Endothelial cell (in vitro differentiated cells): ENCODE measurements at regions not wholly inside any gene's neighbourhood (a gene's known extent, or its start where the extent isn't known, plus 50 kb on each side); places are given as distances from the start of the nearest gene placed in this dataset.

Experiments
- DNase-seq: peaks from one replicate; pipeline ENCODE4 v3.0.0; 2021; ENCODE audit warnings: low spot score
- H3K27ac Mint-ChIP-seq: one replicate; pipeline ENCODE4 v1.8.0; 2021; ENCODE audit warnings: mixed read lengths, inconsistent platforms; ENCODE audit not compliant: unreplicated experiment
- H3K27me3 Mint-ChIP-seq: one replicate; pipeline ENCODE4 v1.8.0; 2021; ENCODE audit warnings: mild to moderate bottlenecking, moderate library complexity, mixed read lengths, inconsistent platforms; ENCODE audit not compliant: unreplicated experiment
- H3K36me3 Mint-ChIP-seq: one replicate; pipeline ENCODE4 v1.8.0; 2021; ENCODE audit warnings: mild to moderate bottlenecking, low read depth, mixed read lengths, inconsistent platforms; ENCODE audit not compliant: unreplicated experiment
- H3K4me1 Mint-ChIP-seq: one replicate; pipeline ENCODE4 v1.8.0; 2021; ENCODE audit warnings: mild to moderate bottlenecking, mixed read lengths, inconsistent platforms; ENCODE audit not compliant: unreplicated experiment
- H3K4me3 Mint-ChIP-seq: one replicate; pipeline ENCODE4 v1.8.0; 2021; ENCODE audit warnings: mild to moderate bottlenecking, mixed read lengths, inconsistent platforms; ENCODE audit not compliant: unreplicated experiment
- H3K9me3 Mint-ChIP-seq: one replicate; pipeline ENCODE4 v1.8.0; 2021; ENCODE audit warnings: mixed read lengths, inconsistent platforms; ENCODE audit not compliant: unreplicated experiment
- CTCF ChIP-seq: fragments of 200-600 bp; sonication (generic); IDR thresholded peaks from one replicate; pipeline ENCODE4 v1.5.0; 2021; ENCODE audit warnings: antibody characterized with exemption; ENCODE audit not compliant: unreplicated experiment

GRCh38 chr16:50880926-50881325, 139.0 kb downstream of the CYLD start:
- Mint-ChIP-seq H3K9me3 (no peaks in the 10 kb centered on the region), H3K27me3 (peaks cover 5% of the 10 kb centered on the region), H3K36me3 (no peaks in the 10 kb centered on the region), H3K4me3 (no peak overlapping the region), H3K27ac (no peak overlapping the region), H3K4me1 (no peaks in the 10 kb centered on the region)
- no peak for DNase-seq
- TF ChIP-seq CTCF: no peak

- no peak overlapping the region for H3K27ac Mint-ChIP-seq
- H3K4me1 Mint-ChIP-seq: no peaks in the 10 kb centered on the region
- no peak overlapping the region for H3K4me3 Mint-ChIP-seq
- peaks cover 5% of the 10 kb centered on the region for H3K27me3 Mint-ChIP-seq
- TF ChIP-seq CTCF: no peak
- H3K9me3 Mint-ChIP-seq: no peaks in the 10 kb centered on the region
- peak; percentile 18 for DNase-seq
- no peaks in the 10 kb centered on the region for H3K36me3 Mint-ChIP-seq
Measured at GRCh38 chr16:50879873-50880695, 138.2 kb downstream of the CYLD start.

GRCh38 chr16:50878966-50879615, 137.2 kb downstream of the CYLD start:
- no peak for TF ChIP-seq CTCF
- H3K9me3 Mint-ChIP-seq: no peaks in the 10 kb centered on the region
- peaks cover 5% of the 10 kb centered on the region for H3K27me3 Mint-ChIP-seq
- DNase-seq: no peak
- no peak overlapping the region for H3K27ac Mint-ChIP-seq
- H3K4me3 Mint-ChIP-seq: no peak overlapping the region
- H3K4me1 Mint-ChIP-seq: no peaks in the 10 kb centered on the region
- no peaks in the 10 kb centered on the region for H3K36me3 Mint-ChIP-seq

- no peak overlapping the region for H3K4me3 Mint-ChIP-seq
- H3K27me3 Mint-ChIP-seq: peaks cover 5% of the 10 kb centered on the region
- TF ChIP-seq CTCF: no peak
- H3K9me3 Mint-ChIP-seq: no peaks in the 10 kb centered on the region
- no peaks in the 10 kb centered on the region for H3K4me1 Mint-ChIP-seq
- no peak overlapping the region for H3K27ac Mint-ChIP-seq
- H3K36me3 Mint-ChIP-seq: no peaks in the 10 kb centered on the region
- DNase-seq: no peak
Measured at GRCh38 chr16:50878536-50878935, 136.7 kb downstream of the CYLD start.

- Mint-ChIP-seq H3K9me3 (no peaks in the 10 kb centered on the region), H3K27me3 (peaks cover 5% of the 10 kb centered on the region), H3K36me3 (no peaks in the 10 kb centered on the region), H3K4me1 (no peaks in the 10 kb centered on the region), H3K27ac (no peak overlapping the region), H3K4me3 (no peak overlapping the region)
- no peak for DNase-seq
- no peak for TF ChIP-seq CTCF
Measured at GRCh38 chr16:50876263-50876662, 134.4 kb downstream of the CYLD start.
